HEK293 (cell line): ENCODE measurements at regions not wholly inside any gene's neighbourhood (a gene's known extent, or its start where the extent isn't known, plus 50 kb on each side); places are given as distances from the start of the nearest gene placed in this dataset.

Experiments
- CTCF ChIA-PET: fragments of 350-600 bp; formaldehyde crosslinking; extraction: SDS; loops from one replicate; lab custom pipeline; 2021; ENCODE audit warnings: antibody characterized with exemption; lab: Yijun Ruan, JAX
- POLR2A ChIA-PET: fragments of 300-600 bp; formaldehyde crosslinking; extraction: SDS; loops from one replicate; lab custom pipeline; 2020; ENCODE audit warnings: antibody characterized with exemption, inconsistent platforms; lab: Yijun Ruan, JAX
- H3K27ac ChIP-seq: fragments of 200-500 bp; sonication (Bioruptor generic); 2 replicates; pipeline ENCODE4 v1.5.1; 2014; ENCODE audit warnings: low read depth, low read length, control low read depth, inconsistent platforms; ENCODE audit errors: extremely low read depth
- H3K36me3 ChIP-seq, 2 experiments: fragments of 200-500 bp in 1 of 2; sonication (Bioruptor generic) in 1 of 2; 1 replicate in 1 of 2; 2 replicates in 1 of 2; pipeline ENCODE4 v1.5.1; 2014 to 2017; ENCODE audit warnings: inconsistent platforms in 2 of 2, low read length in 2 of 2; ENCODE audit not compliant: control insufficient read depth in 2 of 2, insufficient read depth in 1 of 2
- H3K4me1 ChIP-seq: fragments of 200-500 bp; sonication (Bioruptor generic); 2 replicates; pipeline ENCODE4 v1.5.1; 2014; ENCODE audit warnings: mild to moderate bottlenecking, low read length, inconsistent platforms; ENCODE audit not compliant: control insufficient read depth, insufficient read depth
- H3K4me3 ChIP-seq: 2 replicates; pipeline ENCODE4 v1.5.1; 2011; ENCODE audit warnings: low read depth, mild to moderate bottlenecking, control low read depth, low read length, moderate library complexity
- H3K9me3 ChIP-seq: fragments of 200-500 bp; sonication (Bioruptor generic); 2 replicates; pipeline ENCODE4 v1.5.1; 2014; ENCODE audit warnings: low read depth, low read length, inconsistent platforms; ENCODE audit not compliant: control insufficient read depth, insufficient read depth
- GLIS1 ChIP-seq: fragments of 450-650 bp; formaldehyde crosslinking; IDR thresholded peaks from 2 replicates; pipeline ENCODE4 v1.5.1; 2016; ENCODE audit warnings: missing biosample characterization, missing genetic modification characterization
- HOXC10 ChIP-seq: sonication (generic); formaldehyde crosslinking; IDR thresholded peaks from 2 replicates; pipeline ENCODE4 v1.8.1; 2023; ENCODE audit warnings: mild to moderate bottlenecking, missing genetic modification reagents
- KLF16 ChIP-seq: fragments of 450-650 bp; formaldehyde crosslinking; IDR thresholded peaks from 2 replicates; pipeline ENCODE4 v1.5.1; 2017; ENCODE audit warnings: missing biosample characterization, missing genetic modification characterization
- SCRT2 ChIP-seq: fragments of 450-650 bp; formaldehyde crosslinking; IDR thresholded peaks from 2 replicates; pipeline ENCODE4 v1.5.1; 2016; ENCODE audit warnings: missing biosample characterization, missing genetic modification characterization
- ZBTB8A ChIP-seq: fragments of 450-650 bp; formaldehyde crosslinking; IDR thresholded peaks from 2 replicates; pipeline ENCODE4 v1.5.1; 2016; ENCODE audit warnings: missing biosample characterization, missing genetic modification characterization
- ZNF114 ChIP-seq: fragments of 450-650 bp; formaldehyde crosslinking; IDR thresholded peaks from 2 replicates; pipeline ENCODE4 v1.5.0; 2017; ENCODE audit warnings: missing biosample characterization, missing genetic modification characterization
- ZNF184 ChIP-seq: fragments of 450-650 bp; IDR thresholded peaks from 2 replicates; pipeline ENCODE4 v1.5.1; 2018; ENCODE audit warnings: missing biosample characterization, mild to moderate bottlenecking, missing genetic modification characterization
- ZNF266 ChIP-seq: fragments of 450-650 bp; formaldehyde crosslinking; IDR thresholded peaks from 2 replicates; pipeline ENCODE4 v1.5.1; 2016; ENCODE audit warnings: missing biosample characterization, missing genetic modification characterization, low read depth
- ZNF302 ChIP-seq: fragments of 450-650 bp; formaldehyde crosslinking; IDR thresholded peaks from 2 replicates; pipeline ENCODE4 v1.5.1; 2016; ENCODE audit warnings: missing biosample characterization, missing genetic modification characterization, low read depth
- ZNF324 ChIP-seq: fragments of 450-650 bp; formaldehyde crosslinking; IDR thresholded peaks from 2 replicates; pipeline ENCODE4 v1.5.1; 2016; ENCODE audit warnings: missing biosample characterization, missing genetic modification characterization
- ZNF530 ChIP-seq: fragments of 450-650 bp; formaldehyde crosslinking; IDR thresholded peaks from 2 replicates; pipeline ENCODE4 v1.5.1; 2016; ENCODE audit warnings: low read depth, missing biosample characterization, missing genetic modification characterization
- ZNF571 ChIP-seq: fragments of 450-650 bp; formaldehyde crosslinking; IDR thresholded peaks from 2 replicates; pipeline ENCODE4 v1.5.0; 2017; ENCODE audit warnings: missing biosample characterization, missing genetic modification characterization
- ZNF791 ChIP-seq: fragments of 450-650 bp; formaldehyde crosslinking; IDR thresholded peaks from 2 replicates; pipeline ENCODE4 v1.5.1; 2016; ENCODE audit warnings: missing biosample characterization, missing genetic modification characterization
- ZNF792 ChIP-seq: fragments of 450-650 bp; formaldehyde crosslinking; IDR thresholded peaks from 2 replicates; pipeline ENCODE4 v1.5.1; 2016; ENCODE audit warnings: missing biosample characterization, missing genetic modification characterization
- TF ChIP-seq, protein P1 (sequence below): fragments of 450-650 bp; formaldehyde crosslinking; IDR thresholded peaks from 2 replicates; pipeline ENCODE4 v1.5.1; 2016; ENCODE audit warnings: missing biosample characterization, missing genetic modification characterization, borderline replicate concordance
- TF ChIP-seq, protein P2 (sequence below): fragments of 450-650 bp; formaldehyde crosslinking; IDR thresholded peaks from 2 replicates; pipeline ENCODE4 v1.5.1; 2016; ENCODE audit warnings: missing biosample characterization, missing genetic modification characterization, low read depth
- TF ChIP-seq, protein P3 (sequence below): fragments of 450-650 bp; formaldehyde crosslinking; IDR thresholded peaks from 2 replicates; pipeline ENCODE4 v1.5.1; 2016; ENCODE audit warnings: missing biosample characterization, missing genetic modification characterization
- TF ChIP-seq, protein P4 (sequence below): fragments of 450-650 bp; formaldehyde crosslinking; IDR thresholded peaks from 2 replicates; pipeline ENCODE4 v1.5.1; 2016; ENCODE audit warnings: missing biosample characterization, missing genetic modification characterization
- TF ChIP-seq, protein P5 (sequence below): fragments of 450-650 bp; formaldehyde crosslinking; IDR thresholded peaks from 2 replicates; pipeline ENCODE4 v1.5.1; 2016; ENCODE audit warnings: missing biosample characterization, missing genetic modification characterization
- TF ChIP-seq, protein P6 (sequence below): fragments of 450-650 bp; formaldehyde crosslinking; IDR thresholded peaks from 2 replicates; pipeline ENCODE4 v1.5.1; 2016; ENCODE audit warnings: missing biosample characterization, missing genetic modification characterization

DNA sequence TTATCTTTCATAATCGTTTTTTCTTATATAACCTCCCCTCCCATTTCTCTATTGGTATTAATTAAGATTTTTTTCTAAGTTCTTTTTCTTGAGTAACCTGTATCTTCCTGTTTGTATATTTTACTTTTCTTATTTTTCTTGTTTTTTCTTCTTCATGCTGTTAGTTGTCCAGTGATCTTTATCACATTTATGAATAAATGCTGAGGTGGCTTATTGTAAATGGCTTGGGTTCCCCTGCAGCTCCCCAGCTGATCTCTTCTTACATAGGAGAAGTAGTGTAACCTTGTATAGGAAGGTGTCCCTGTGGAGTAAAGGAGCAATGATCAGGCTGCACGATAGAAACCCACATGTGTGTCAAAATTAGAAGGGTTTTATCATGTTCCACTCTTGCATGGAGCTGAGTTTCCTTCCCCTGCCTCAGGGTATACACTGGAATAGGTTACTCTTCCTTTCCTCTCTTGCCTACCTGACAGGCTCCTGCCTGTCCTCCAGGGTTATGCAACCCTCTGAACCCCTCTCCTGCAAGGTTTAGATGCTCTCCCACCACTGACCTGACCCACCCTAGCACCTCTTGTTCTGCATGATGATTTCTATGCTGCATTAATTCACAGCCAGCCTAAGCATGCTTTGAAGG lies 334.8 kb upstream of the RGS6 start:
- ChIA-PET POLR2A (no interaction called here), CTCF (no interaction called here)
- TF ChIP-seq ZNF791 (no peak), HOXC10 (CRISPR knock-in tag) (no peak), ZNF114 (tag by site-specific recombination) (no peak), GLIS1 (tag by site-specific recombination) (no peak), ZNF571 (tag by site-specific recombination) (no peak), ZNF302 (tag by site-specific recombination) (no peak), SCRT2 (tag by site-specific recombination) (no peak), ZNF184 (tag by site-specific recombination) (no peak), KLF16 (tag by site-specific recombination) (no peak), ZNF266 (tag by site-specific recombination) (no peak), ZBTB8A (tag by site-specific recombination) (no peak), ZNF324 (no peak), ZNF792 (tag by site-specific recombination) (no peak), ZNF530 (tag by site-specific recombination) (no peak)
- TF ChIP-seq, protein P1, sequence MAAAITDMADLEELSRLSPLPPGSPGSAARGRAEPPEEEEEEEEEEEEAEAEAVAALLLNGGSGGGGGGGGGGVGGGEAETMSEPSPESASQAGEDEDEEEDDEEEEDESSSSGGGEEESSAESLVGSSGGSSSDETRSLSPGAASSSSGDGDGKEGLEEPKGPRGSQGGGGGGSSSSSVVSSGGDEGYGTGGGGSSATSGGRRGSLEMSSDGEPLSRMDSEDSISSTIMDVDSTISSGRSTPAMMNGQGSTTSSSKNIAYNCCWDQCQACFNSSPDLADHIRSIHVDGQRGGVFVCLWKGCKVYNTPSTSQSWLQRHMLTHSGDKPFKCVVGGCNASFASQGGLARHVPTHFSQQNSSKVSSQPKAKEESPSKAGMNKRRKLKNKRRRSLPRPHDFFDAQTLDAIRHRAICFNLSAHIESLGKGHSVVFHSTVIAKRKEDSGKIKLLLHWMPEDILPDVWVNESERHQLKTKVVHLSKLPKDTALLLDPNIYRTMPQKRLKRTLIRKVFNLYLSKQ (tag by site-specific recombination): no peak
- TF ChIP-seq, protein P2, sequence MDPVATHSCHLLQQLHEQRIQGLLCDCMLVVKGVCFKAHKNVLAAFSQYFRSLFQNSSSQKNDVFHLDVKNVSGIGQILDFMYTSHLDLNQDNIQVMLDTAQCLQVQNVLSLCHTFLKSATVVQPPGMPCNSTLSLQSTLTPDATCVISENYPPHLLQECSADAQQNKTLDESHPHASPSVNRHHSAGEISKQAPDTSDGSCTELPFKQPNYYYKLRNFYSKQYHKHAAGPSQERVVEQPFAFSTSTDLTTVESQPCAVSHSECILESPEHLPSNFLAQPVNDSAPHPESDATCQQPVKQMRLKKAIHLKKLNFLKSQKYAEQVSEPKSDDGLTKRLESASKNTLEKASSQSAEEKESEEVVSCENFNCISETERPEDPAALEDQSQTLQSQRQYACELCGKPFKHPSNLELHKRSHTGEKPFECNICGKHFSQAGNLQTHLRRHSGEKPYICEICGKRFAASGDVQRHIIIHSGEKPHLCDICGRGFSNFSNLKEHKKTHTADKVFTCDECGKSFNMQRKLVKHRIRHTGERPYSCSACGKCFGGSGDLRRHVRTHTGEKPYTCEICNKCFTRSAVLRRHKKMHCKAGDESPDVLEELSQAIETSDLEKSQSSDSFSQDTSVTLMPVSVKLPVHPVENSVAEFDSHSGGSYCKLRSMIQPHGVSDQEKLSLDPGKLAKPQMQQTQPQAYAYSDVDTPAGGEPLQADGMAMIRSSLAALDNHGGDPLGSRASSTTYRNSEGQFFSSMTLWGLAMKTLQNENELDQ (tag by site-specific recombination): no peak
- TF ChIP-seq, protein P3, sequence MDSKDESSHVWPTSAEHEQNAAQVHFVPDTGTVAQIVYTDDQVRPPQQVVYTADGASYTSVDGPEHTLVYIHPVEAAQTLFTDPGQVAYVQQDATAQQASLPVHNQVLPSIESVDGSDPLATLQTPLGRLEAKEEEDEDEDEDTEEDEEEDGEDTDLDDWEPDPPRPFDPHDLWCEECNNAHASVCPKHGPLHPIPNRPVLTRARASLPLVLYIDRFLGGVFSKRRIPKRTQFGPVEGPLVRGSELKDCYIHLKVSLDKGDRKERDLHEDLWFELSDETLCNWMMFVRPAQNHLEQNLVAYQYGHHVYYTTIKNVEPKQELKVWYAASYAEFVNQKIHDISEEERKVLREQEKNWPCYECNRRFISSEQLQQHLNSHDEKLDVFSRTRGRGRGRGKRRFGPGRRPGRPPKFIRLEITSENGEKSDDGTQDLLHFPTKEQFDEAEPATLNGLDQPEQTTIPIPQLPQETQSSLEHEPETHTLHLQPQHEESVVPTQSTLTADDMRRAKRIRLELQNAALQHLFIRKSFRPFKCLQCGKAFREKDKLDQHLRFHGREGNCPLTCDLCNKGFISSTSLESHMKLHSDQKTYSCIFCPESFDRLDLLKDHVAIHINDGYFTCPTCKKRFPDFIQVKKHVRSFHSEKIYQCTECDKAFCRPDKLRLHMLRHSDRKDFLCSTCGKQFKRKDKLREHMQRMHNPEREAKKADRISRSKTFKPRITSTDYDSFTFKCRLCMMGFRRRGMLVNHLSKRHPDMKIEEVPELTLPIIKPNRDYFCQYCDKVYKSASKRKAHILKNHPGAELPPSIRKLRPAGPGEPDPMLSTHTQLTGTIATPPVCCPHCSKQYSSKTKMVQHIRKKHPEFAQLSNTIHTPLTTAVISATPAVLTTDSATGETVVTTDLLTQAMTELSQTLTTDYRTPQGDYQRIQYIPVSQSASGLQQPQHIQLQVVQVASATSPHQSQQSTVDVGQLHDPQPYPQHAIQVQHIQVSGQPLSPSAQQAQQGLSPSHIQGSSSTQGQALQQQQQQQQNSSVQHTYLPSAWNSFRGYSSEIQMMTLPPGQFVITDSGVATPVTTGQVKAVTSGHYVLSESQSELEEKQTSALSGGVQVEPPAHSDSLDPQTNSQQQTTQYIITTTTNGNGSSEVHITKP: no peak
- TF ChIP-seq, protein P4, sequence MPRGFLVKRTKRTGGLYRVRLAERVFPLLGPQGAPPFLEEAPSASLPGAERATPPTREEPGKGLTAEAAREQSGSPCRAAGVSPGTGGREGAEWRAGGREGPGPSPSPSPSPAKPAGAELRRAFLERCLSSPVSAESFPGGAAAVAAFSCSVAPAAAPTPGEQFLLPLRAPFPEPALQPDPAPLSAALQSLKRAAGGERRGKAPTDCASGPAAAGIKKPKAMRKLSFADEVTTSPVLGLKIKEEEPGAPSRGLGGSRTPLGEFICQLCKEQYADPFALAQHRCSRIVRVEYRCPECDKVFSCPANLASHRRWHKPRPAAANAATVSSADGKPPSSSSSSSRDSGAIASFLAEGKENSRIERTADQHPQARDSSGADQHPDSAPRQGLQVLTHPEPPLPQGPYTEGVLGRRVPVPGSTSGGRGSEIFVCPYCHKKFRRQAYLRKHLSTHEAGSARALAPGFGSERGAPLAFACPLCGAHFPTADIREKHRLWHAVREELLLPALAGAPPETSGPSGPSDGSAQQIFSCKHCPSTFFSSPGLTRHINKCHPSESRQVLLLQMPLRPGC (tag by site-specific recombination): no peak
- TF ChIP-seq, protein P5, sequence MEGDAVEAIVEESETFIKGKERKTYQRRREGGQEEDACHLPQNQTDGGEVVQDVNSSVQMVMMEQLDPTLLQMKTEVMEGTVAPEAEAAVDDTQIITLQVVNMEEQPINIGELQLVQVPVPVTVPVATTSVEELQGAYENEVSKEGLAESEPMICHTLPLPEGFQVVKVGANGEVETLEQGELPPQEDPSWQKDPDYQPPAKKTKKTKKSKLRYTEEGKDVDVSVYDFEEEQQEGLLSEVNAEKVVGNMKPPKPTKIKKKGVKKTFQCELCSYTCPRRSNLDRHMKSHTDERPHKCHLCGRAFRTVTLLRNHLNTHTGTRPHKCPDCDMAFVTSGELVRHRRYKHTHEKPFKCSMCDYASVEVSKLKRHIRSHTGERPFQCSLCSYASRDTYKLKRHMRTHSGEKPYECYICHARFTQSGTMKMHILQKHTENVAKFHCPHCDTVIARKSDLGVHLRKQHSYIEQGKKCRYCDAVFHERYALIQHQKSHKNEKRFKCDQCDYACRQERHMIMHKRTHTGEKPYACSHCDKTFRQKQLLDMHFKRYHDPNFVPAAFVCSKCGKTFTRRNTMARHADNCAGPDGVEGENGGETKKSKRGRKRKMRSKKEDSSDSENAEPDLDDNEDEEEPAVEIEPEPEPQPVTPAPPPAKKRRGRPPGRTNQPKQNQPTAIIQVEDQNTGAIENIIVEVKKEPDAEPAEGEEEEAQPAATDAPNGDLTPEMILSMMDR (tag by site-specific recombination): no peak
- TF ChIP-seq, protein P6, sequence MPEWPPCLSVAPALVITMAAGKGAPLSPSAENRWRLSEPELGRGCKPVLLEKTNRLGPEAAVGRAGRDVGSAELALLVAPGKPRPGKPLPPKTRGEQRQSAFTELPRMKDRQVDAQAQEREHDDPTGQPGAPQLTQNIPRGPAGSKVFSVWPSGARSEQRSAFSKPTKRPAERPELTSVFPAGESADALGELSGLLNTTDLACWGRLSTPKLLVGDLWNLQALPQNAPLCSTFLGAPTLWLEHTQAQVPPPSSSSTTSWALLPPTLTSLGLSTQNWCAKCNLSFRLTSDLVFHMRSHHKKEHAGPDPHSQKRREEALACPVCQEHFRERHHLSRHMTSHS (tag by site-specific recombination): no peak

More for the DNA sequence above, 334.8 kb upstream of the RGS6 start:
- H3K27ac ChIP-seq: no peak overlapping the region
- H3K36me3 ChIP-seq: no peaks in the 10 kb centered on the region; a peak in 1 of 3 replicates
- peaks cover 14% of the 10 kb centered on the region for H3K4me1 ChIP-seq
- H3K4me3 ChIP-seq: no peak overlapping the region
- no peaks in the 10 kb centered on the region; the same call in 1 of the 2 replicates for H3K9me3 ChIP-seq
